ENCODE measurements at regions not wholly inside any gene's neighbourhood (a gene's known extent, or its start where the extent isn't known, plus 50 kb on each side); places are given as distances from the start of the nearest gene placed in this dataset.

- peak in 2 of 3 experiments; percentile 29 to 38 for TF ChIP-seq CTCF (IDR thresholded peaks at IDR 0.05)
- no peak for TF ChIP-seq POLR2A (IDR thresholded peaks at IDR 0.05)
- TF ChIP-seq POLR2AphosphoS5 (IDR thresholded peaks at IDR 0.05; ENCODE audit: insufficient read depth in 1 of 2, low read depth in 1 of 2), result no peak
Measured at GRCh38 chr6:145214570-145214969, 520.8 kb downstream of the EPM2A start.

Data from vagina (tissue), 2 donors.